Activated CD4-positive, alpha-beta T cell treated with anti-CD3 and anti-CD28 coated beads for 36 hours (primary cell): ENCODE measurements at regions not wholly inside any gene's neighbourhood (a gene's known extent, or its start where the extent isn't known, plus 50 kb on each side); places are given as distances from the start of the nearest gene placed in this dataset.

Experiments
- ATAC-seq: fragments of 200-7000 bp; cut with Tn5 transposase; one replicate; pipeline ENCODE4 v1.10.0; 2021; ENCODE audit warnings: mild to moderate bottlenecking, moderate library complexity
- CTCF ChIA-PET: fragments of 350-600 bp; sonication (Branson Sonifier 250); formaldehyde crosslinking; loops from one replicate; lab custom pipeline; 2021; ENCODE audit warnings: antibody characterized with exemption; lab: Charles Lee
- POLR2A ChIA-PET: fragments of 350-600 bp; sonication (Branson Sonifier 250); formaldehyde crosslinking; loops from one replicate; lab custom pipeline; 2021; ENCODE audit warnings: antibody characterized with exemption, inconsistent platforms; lab: Charles Lee
- DNase-seq: peaks from one replicate; pipeline ENCODE4 v3.0.0-alpha.2; 2020
- H3K27ac Mint-ChIP-seq: one replicate; pipeline ENCODE4 v1.8.0; 2021; ENCODE audit warnings: mixed read lengths
- H3K27me3 Mint-ChIP-seq: one replicate; pipeline ENCODE4 v1.8.0; 2021; ENCODE audit warnings: mixed read lengths
- H3K36me3 Mint-ChIP-seq: one replicate; pipeline ENCODE4 v1.8.0; 2021; ENCODE audit warnings: low read depth, mixed read lengths
- H3K4me1 Mint-ChIP-seq: one replicate; pipeline ENCODE4 v1.8.0; 2021; ENCODE audit warnings: mixed read lengths
- H3K4me3 Mint-ChIP-seq: one replicate; pipeline ENCODE4 v1.8.0; 2021; ENCODE audit warnings: mild to moderate bottlenecking, moderate library complexity, mixed read lengths
- H3K9me3 Mint-ChIP-seq: one replicate; pipeline ENCODE4 v1.8.0; 2021; ENCODE audit warnings: low read depth, mixed read lengths
- intact Hi-C, 2 experiments: fragments of 100-400 bp; cut with DNase I in 1 of 2; cut with micrococcal nuclease in 1 of 2; formaldehyde crosslinking; loops; one replicate each; pipeline versions ENCODE4 v1.14.2 to v1.15.1; 2022 to 2024; cut with DNase I, micrococcal nuclease

GRCh38 chr18:22683196-22683676 is 249.9 kb upstream of the RBBP8 start:
- intact Hi-C loops = no loop called here

GRCh38 chr18:22683786-22684185 is 249.3 kb upstream of the RBBP8 start:
- Mint-ChIP-seq H3K4me1 (no peaks in the 10 kb centered on the region), H3K4me3 (no peak overlapping the region), H3K27me3 (peaks cover 5% of the 10 kb centered on the region), H3K9me3 (no peaks in the 10 kb centered on the region), H3K27ac (no peak overlapping the region), H3K36me3 (no peaks in the 10 kb centered on the region)
- ChIA-PET POLR2A (no interaction called here), CTCF (no interaction called here)
- intact Hi-C loops = no loop called here
- no peak for ATAC-seq
- DNase-seq = no peak

More at GRCh38 chr18:22683196-22683676, 249.9 kb upstream of the RBBP8 start:
- no peaks in the 10 kb centered on the region for H3K9me3 Mint-ChIP-seq
- DNase-seq = no peak
- H3K27ac Mint-ChIP-seq = no peak overlapping the region
- H3K4me1 Mint-ChIP-seq = no peaks in the 10 kb centered on the region
- CTCF ChIA-PET = no interaction called here
- no peaks in the 10 kb centered on the region for H3K36me3 Mint-ChIP-seq
- no peak for ATAC-seq
- H3K4me3 Mint-ChIP-seq = no peak overlapping the region
- peaks cover 5% of the 10 kb centered on the region for H3K27me3 Mint-ChIP-seq
- POLR2A ChIA-PET = no interaction called here

- Mint-ChIP-seq H3K36me3 (no peaks in the 10 kb centered on the region), H3K27me3 (peaks cover 5% of the 10 kb centered on the region), H3K4me3 (no peak overlapping the region), H3K27ac (no peak overlapping the region), H3K4me1 (no peaks in the 10 kb centered on the region), H3K9me3 (no peaks in the 10 kb centered on the region)
- POLR2A ChIA-PET = no interaction called here
- no peak for DNase-seq
- no peak for ATAC-seq
- CTCF ChIA-PET = no interaction called here
- intact Hi-C loops = no loop called here
Observed at GRCh38 chr18:22684268-22684667, 248.9 kb upstream of the RBBP8 start.

GRCh38 chr18:22685788-22686187 is 247.3 kb upstream of the RBBP8 start:
- Mint-ChIP-seq H3K4me1 (no peaks in the 10 kb centered on the region), H3K36me3 (no peaks in the 10 kb centered on the region), H3K27me3 (peaks cover 5% of the 10 kb centered on the region), H3K4me3 (no peak overlapping the region), H3K9me3 (no peaks in the 10 kb centered on the region), H3K27ac (no peak overlapping the region)
- ChIA-PET POLR2A (no interaction called here), CTCF (no interaction called here)
- intact Hi-C loops = no loop called here
- DNase-seq (no peak), ATAC-seq (no peak)

GRCh38 chr18:22687892-22688680 is 245.0 kb upstream of the RBBP8 start:
- DNase-seq (no peak), ATAC-seq (no peak)
- Mint-ChIP-seq H3K4me1 (no peaks in the 10 kb centered on the region), H3K27me3 (peaks cover 5% of the 10 kb centered on the region), H3K36me3 (no peaks in the 10 kb centered on the region), H3K27ac (no peak overlapping the region), H3K4me3 (no peak overlapping the region), H3K9me3 (no peaks in the 10 kb centered on the region)
- ChIA-PET POLR2A (no interaction called here), CTCF (interaction anchor here (0.6 kb wide), 1 partner anchor 18 kb away, joined by 3 read pairs; no protein-coding TSS in a partner anchor)
- intact Hi-C loops = no loop called here

GRCh38 chr18:22688877-22689496 is 244.1 kb upstream of the RBBP8 start:
- H3K4me3 Mint-ChIP-seq = no peak overlapping the region

GRCh38 chr18:22689712-22690111 is 243.4 kb upstream of the RBBP8 start:
- Mint-ChIP-seq H3K27ac (no peak overlapping the region), H3K9me3 (no peaks in the 10 kb centered on the region), H3K4me3 (no peak overlapping the region), H3K27me3 (peaks cover 7% of the 10 kb centered on the region), H3K4me1 (no peaks in the 10 kb centered on the region), H3K36me3 (no peaks in the 10 kb centered on the region)
- intact Hi-C loops = no loop called here
- ChIA-PET POLR2A (no interaction called here), CTCF (no interaction called here)
- DNase-seq (no peak), ATAC-seq (no peak)

More at GRCh38 chr18:22688877-22689496, 244.1 kb upstream of the RBBP8 start:
- no peaks in the 10 kb centered on the region for H3K4me1 Mint-ChIP-seq
- H3K36me3 Mint-ChIP-seq = no peaks in the 10 kb centered on the region
- ChIA-PET CTCF (interaction anchor here (0.6 kb wide), 1 partner anchor 19 kb away, joined by 3 read pairs; no protein-coding TSS in a partner anchor), POLR2A (no interaction called here)
- DNase-seq (no peak), ATAC-seq (no peak)
- peaks cover 3% of the 10 kb centered on the region for H3K27me3 Mint-ChIP-seq
- H3K9me3 Mint-ChIP-seq = no peaks in the 10 kb centered on the region
- no peak overlapping the region for H3K27ac Mint-ChIP-seq
- intact Hi-C loops = no loop called here

GRCh38 chr18:22690556-22690955 is 242.6 kb upstream of the RBBP8 start:
- ATAC-seq (no peak), DNase-seq (no peak)
- Mint-ChIP-seq H3K4me1 (no peaks in the 10 kb centered on the region), H3K4me3 (no peak overlapping the region), H3K27me3 (peaks cover 7% of the 10 kb centered on the region), H3K27ac (no peak overlapping the region), H3K9me3 (no peaks in the 10 kb centered on the region), H3K36me3 (no peaks in the 10 kb centered on the region)
- ChIA-PET POLR2A (no interaction called here), CTCF (no interaction called here)
- intact Hi-C loops = no loop called here

- POLR2A ChIA-PET = no interaction called here
- intact Hi-C loops = no loop called here
- no peak for ATAC-seq
- CTCF ChIA-PET = no interaction called here
- Mint-ChIP-seq H3K36me3 (no peaks in the 10 kb centered on the region), H3K9me3 (no peaks in the 10 kb centered on the region), H3K27ac (no peak overlapping the region), H3K4me3 (no peak overlapping the region), H3K4me1 (no peaks in the 10 kb centered on the region), H3K27me3 (peaks cover 4% of the 10 kb centered on the region)
- DNase-seq = no peak
Observed at GRCh38 chr18:22691946-22692710, 241.0 kb upstream of the RBBP8 start.

GRCh38 chr18:22694954-22695353 is 238.2 kb upstream of the RBBP8 start:
- intact Hi-C loops = no loop called here
- POLR2A ChIA-PET = no interaction called here
- H3K4me3 Mint-ChIP-seq = no peak overlapping the region
- CTCF ChIA-PET = interaction anchor here (1.2 kb wide), 1 partner anchor 104 kb away, joined by 3 read pairs; no protein-coding TSS in a partner anchor
- H3K36me3 Mint-ChIP-seq = no peaks in the 10 kb centered on the region
- no peaks in the 10 kb centered on the region for H3K9me3 Mint-ChIP-seq
- ATAC-seq (no peak), DNase-seq (no peak)
- H3K27me3 Mint-ChIP-seq = peaks cover 6% of the 10 kb centered on the region
- no peaks in the 10 kb centered on the region for H3K4me1 Mint-ChIP-seq
- H3K27ac Mint-ChIP-seq = no peak overlapping the region

GRCh38 chr18:22695674-22696073 is 237.5 kb upstream of the RBBP8 start:
- intact Hi-C loops = no loop called here
- ATAC-seq (no peak), DNase-seq (no peak)
- H3K9me3 Mint-ChIP-seq = no peaks in the 10 kb centered on the region
- H3K4me1 Mint-ChIP-seq = no peaks in the 10 kb centered on the region
- no peak overlapping the region for H3K4me3 Mint-ChIP-seq
- CTCF ChIA-PET = interaction anchor here (1.2 kb wide), 1 partner anchor 103 kb away, joined by 3 read pairs; no protein-coding TSS in a partner anchor
- peaks cover 6% of the 10 kb centered on the region for H3K27me3 Mint-ChIP-seq
- POLR2A ChIA-PET = no interaction called here
- H3K27ac Mint-ChIP-seq = no peak overlapping the region
- H3K36me3 Mint-ChIP-seq = no peaks in the 10 kb centered on the region
